Lung (tissue), 11 donors: ENCODE measurements at regions not wholly inside any gene's neighbourhood (a gene's known extent, or its start where the extent isn't known, plus 50 kb on each side); places are given as distances from the start of the nearest gene placed in this dataset.

ENCODE experiments used
- ATAC-seq: fragments of 200-7000 bp; cut with Tn5 transposase; one replicate; pipeline ENCODE4 v1.9.1; 2020; ENCODE audit warnings: moderate number of reproducible peaks; ENCODE audit not compliant: insufficient read depth, low FRiP score
- DNase-seq, 3 donors: peaks; one replicate each; pipeline ENCODE4 v3.0.0-alpha.2; 2013 to 2017
- H3K27ac ChIP-seq, 2 donors: one replicate each; pipeline ENCODE4 v1.5.1; 2013; ENCODE audit warnings: mild to moderate bottlenecking in 2 of 2, moderate library complexity in 2 of 2, control low read depth in 1 of 2, inconsistent platforms in 1 of 2, low read depth in 1 of 2, low read length in 1 of 2
- H3K27me3 ChIP-seq, 3 donors: one replicate each; pipeline ENCODE4 v1.5.1; 2013; ENCODE audit warnings: low read length in 2 of 3; ENCODE audit not compliant: control insufficient read depth in 3 of 3, insufficient read depth in 3 of 3
- H3K36me3 ChIP-seq, 4 donors: one replicate each; pipeline ENCODE4 v1.5.1; 2013; ENCODE audit warnings: low read length in 4 of 4, mild to moderate bottlenecking in 1 of 4, moderate library complexity in 1 of 4; ENCODE audit not compliant: control insufficient read depth in 4 of 4, insufficient read depth in 4 of 4
- H3K4me1 ChIP-seq, 5 donors: one replicate each; pipeline ENCODE4 v1.5.1; 2013; ENCODE audit warnings: low read length in 5 of 5, mild to moderate bottlenecking in 2 of 5, moderate library complexity in 1 of 5; ENCODE audit not compliant: control insufficient read depth in 5 of 5, insufficient read depth in 5 of 5
- H3K4me3 ChIP-seq: one replicate; pipeline ENCODE4 v1.5.1; 2013; ENCODE audit warnings: mild to moderate bottlenecking, control low read depth, moderate library complexity
- H3K9ac ChIP-seq, 2 donors: one replicate each; pipeline ENCODE4 v1.5.1; 2013; ENCODE audit warnings: low read length in 2 of 2, control low read depth in 1 of 2; ENCODE audit not compliant: insufficient read depth in 1 of 2
- H3K9me3 ChIP-seq, 4 donors: one replicate each; pipeline ENCODE4 v1.5.1; 2013; ENCODE audit warnings: low read length in 3 of 4, mild to moderate bottlenecking in 1 of 4, moderate library complexity in 1 of 4; ENCODE audit not compliant: control insufficient read depth in 4 of 4, insufficient read depth in 3 of 4
- CTCF ChIP-seq: IDR thresholded peaks from 2 replicates; pipeline ENCODE4 v1.5.1; 2012; ENCODE audit warnings: mild to moderate bottlenecking; ENCODE audit errors: control extremely low read depth, extremely low read depth
- WGBS, 2 donors: extraction: QIAGEN DNeasy Blood & Tissue Kit; methylation state at CpG; one replicate each; pipeline ENCODE4 v1.1.7; 2013; 5-methylcytosine and 5-hydroxymethylcytosine counted together
- donor health status: control.
- donor health status: control.
- donor health status: Bipolar disorder and iron deficiency.
- donor health status: healthy.
- donor health status: DM: yes; HTN: yes; CAD: no.

- H3K27ac ChIP-seq = no peak overlapping the region
- H3K36me3 ChIP-seq = no peaks in the 10 kb centered on the region
- no peak overlapping the region for H3K4me3 ChIP-seq
- H3K9ac ChIP-seq = no peak overlapping the region
- DNase-seq = no peak
- no peak for TF ChIP-seq CTCF
- 88 to 94% methylated on average over 4 of the region's 4 CpGs for WGBS, 2 donors
- no peak for ATAC-seq
- H3K27me3 ChIP-seq = no peaks in the 10 kb centered on the region
- H3K4me1 ChIP-seq = no peaks in the 10 kb centered on the region
- no peaks in the 10 kb centered on the region for H3K9me3 ChIP-seq
Measured at GRCh38 chr10:4595719-4596319, 230.2 kb upstream of the AKR1E2 start.

- Histone ChIP-seq H3K4me3 (no peak overlapping the region), H3K4me1 (peaks cover 0 to 9% (median 2%) of the 10 kb centered on the region in 5 donors), H3K9me3 (no peaks in the 10 kb centered on the region), H3K36me3 (no peaks in the 10 kb centered on the region), H3K9ac (no peak overlapping the region), H3K27me3 (no peaks in the 10 kb centered on the region), H3K27ac (no peak overlapping the region)
- ATAC-seq (no peak), DNase-seq (no peak)
- WGBS, 2 donors = 96 to 97% methylated on average over 1 of the region's 1 CpG
- no peak for TF ChIP-seq CTCF
Measured at GRCh38 chr10:4590807-4591206, 235.2 kb upstream of the AKR1E2 start.

GRCh38 chr10:4588824-4589223 lies 237.2 kb upstream of the AKR1E2 start:
- H3K27ac ChIP-seq = no peak overlapping the region
- TF ChIP-seq CTCF = no peak
- no peaks in the 10 kb centered on the region for H3K36me3 ChIP-seq
- H3K4me1 ChIP-seq = peaks cover 0 to 9% (median 2%) of the 10 kb centered on the region in 5 donors
- no peak for ATAC-seq
- no peak overlapping the region for H3K4me3 ChIP-seq
- H3K9me3 ChIP-seq = no peaks in the 10 kb centered on the region
- DNase-seq = no peak
- no peak overlapping the region for H3K9ac ChIP-seq
- WGBS, 2 donors = 88 to 91% methylated on average over 3 of the region's 3 CpGs
- H3K27me3 ChIP-seq = no peaks in the 10 kb centered on the region

DNA sequence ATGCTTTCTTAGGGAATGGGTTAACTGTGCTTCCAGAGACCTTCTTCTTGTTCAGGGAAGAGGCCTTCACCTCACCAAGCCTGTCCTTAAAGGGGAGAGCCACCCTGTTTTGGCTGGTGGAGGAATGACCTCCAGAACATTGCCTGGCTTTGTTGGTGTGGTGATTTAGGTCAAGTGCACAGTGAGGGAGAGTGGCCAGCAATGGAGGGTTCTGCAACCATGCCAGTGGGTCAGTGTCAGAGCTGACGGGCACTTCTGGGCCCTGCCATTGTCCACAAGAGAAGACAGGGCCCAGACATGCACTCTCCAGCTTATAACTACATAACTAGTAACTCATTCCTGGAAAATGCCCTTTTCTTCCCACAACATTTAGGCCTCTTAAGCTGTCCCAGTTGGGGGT lies 238.5 kb upstream of the AKR1E2 start:
- Histone ChIP-seq H3K4me3 (no peak overlapping the region), H3K27ac (peak overlapping the region in 1 of 2 donors; percentile 12), H3K27me3 (no peaks in the 10 kb centered on the region), H3K9me3 (no peaks in the 10 kb centered on the region), H3K36me3 (no peaks in the 10 kb centered on the region), H3K9ac (no peak overlapping the region), H3K4me1 (peaks cover 0 to 9% (median 2%) of the 10 kb centered on the region in 5 donors)
- no peak for ATAC-seq
- no peak for DNase-seq
- WGBS, 2 donors = 87 to 89% methylated on average over 1 of the region's 1 CpG
- no peak for TF ChIP-seq CTCF
